ENCODE measurements at regions not wholly inside any gene's neighbourhood (a gene's known extent, or its start where the extent isn't known, plus 50 kb on each side); places are given as distances from the start of the nearest gene placed in this dataset.

DNA sequence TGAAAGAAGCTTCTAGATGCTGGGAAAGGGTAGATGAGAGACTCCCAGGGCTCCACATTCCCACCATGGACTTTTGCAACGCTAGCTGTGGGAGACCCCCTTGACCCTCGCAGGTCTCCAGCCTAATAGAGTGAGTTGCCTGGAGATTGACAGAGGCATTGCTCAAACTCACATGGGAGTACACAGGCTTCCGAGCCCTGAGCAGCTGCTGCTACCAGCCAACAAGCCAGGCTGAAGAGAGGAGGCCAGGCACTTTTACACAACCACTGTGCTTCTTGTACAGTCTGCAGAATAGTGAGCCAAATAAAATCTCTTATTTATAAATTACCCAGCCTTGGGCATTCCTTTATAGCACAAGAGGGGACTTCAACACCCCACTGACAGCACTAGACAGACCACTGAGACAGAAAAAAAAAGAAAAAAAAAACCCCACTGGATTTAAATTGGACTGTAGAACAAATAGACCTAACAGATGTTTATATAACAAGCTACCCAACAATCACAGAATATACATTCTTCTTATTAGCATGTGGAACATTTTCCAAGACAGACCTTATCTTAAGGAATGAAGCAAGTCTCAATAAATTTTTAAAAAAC lies 146.2 kb downstream of the ZFAND4 start:
- H3K36me3 Mint-ChIP-seq (ENCODE audit: low read depth) = peaks cover 11% of the 10 kb centered on the region
- H3K4me1 Mint-ChIP-seq = peaks cover 10% of the 10 kb centered on the region
- H3K27ac Mint-ChIP-seq = peak overlapping the region in 2 of 3 experiments; percentile 2 to 24
- no peaks in the 10 kb centered on the region for H3K9me3 Mint-ChIP-seq
- H3K4me3 Mint-ChIP-seq = no peak overlapping the region
- no peaks in the 10 kb centered on the region for H3K27me3 Mint-ChIP-seq (ENCODE audit: low read depth)
- TF ChIP-seq, protein P1, sequence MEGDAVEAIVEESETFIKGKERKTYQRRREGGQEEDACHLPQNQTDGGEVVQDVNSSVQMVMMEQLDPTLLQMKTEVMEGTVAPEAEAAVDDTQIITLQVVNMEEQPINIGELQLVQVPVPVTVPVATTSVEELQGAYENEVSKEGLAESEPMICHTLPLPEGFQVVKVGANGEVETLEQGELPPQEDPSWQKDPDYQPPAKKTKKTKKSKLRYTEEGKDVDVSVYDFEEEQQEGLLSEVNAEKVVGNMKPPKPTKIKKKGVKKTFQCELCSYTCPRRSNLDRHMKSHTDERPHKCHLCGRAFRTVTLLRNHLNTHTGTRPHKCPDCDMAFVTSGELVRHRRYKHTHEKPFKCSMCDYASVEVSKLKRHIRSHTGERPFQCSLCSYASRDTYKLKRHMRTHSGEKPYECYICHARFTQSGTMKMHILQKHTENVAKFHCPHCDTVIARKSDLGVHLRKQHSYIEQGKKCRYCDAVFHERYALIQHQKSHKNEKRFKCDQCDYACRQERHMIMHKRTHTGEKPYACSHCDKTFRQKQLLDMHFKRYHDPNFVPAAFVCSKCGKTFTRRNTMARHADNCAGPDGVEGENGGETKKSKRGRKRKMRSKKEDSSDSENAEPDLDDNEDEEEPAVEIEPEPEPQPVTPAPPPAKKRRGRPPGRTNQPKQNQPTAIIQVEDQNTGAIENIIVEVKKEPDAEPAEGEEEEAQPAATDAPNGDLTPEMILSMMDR (IDR thresholded peaks at IDR 0.05; ENCODE audit: unreplicated experiment in 3 of 3) = no peak

DNA sequence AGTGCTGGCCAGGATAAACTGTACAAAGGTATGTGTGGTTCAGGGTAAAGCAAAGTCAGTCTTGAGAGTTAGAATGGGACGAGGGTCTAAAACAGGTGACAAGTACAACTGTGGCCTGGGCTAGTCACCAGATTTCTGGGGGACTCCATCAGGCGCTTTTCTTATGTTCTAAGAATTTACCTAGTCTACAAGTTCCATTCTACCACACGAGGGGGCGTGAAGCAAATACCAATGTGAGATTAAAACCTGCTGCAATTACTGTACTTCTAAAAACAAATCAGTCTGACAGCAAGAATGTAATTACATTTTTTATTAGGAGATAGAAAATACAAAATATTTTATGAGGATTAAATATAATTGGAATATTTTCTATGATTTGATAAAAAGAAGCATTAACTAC lies 146.5 kb downstream of the ALOX5 start:
- Mint-ChIP-seq H3K27me3 (ENCODE audit: low read depth) (no peaks in the 10 kb centered on the region), H3K9me3 (no peaks in the 10 kb centered on the region), H3K4me1 (peaks cover 7% of the 10 kb centered on the region), H3K36me3 (ENCODE audit: low read depth) (no peaks in the 10 kb centered on the region), H3K4me3 (no peak overlapping the region), H3K27ac (no peak overlapping the region)
- TF ChIP-seq, protein P1 (IDR thresholded peaks at IDR 0.05; ENCODE audit: unreplicated experiment in 3 of 3) = no peak

DNA sequence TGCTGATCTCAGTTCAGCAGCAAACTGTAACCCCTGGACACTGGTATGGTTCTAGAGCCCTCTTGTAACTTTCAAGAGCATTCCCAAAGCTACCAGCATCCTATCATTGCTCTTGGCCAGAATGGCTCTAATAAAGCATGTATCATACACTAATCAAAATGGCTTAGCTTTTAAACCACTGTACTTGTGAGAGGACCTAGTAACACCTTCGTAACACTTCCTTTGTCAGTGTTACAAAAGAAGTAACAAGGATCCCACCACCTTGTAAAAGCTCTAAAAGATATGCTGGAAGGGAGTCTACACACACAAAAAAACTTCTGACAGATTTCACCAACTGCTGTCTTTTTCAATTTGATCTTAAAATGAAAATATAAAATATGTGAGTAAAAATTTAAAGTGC lies 144.7 kb downstream of the ALOX5 start:
- peaks cover 2% of the 10 kb centered on the region for H3K9me3 Mint-ChIP-seq
- H3K36me3 Mint-ChIP-seq (ENCODE audit: low read depth) = peaks cover 4% of the 10 kb centered on the region
- peaks cover 21% of the 10 kb centered on the region for H3K4me1 Mint-ChIP-seq
- H3K4me3 Mint-ChIP-seq = no peak overlapping the region
- no peak overlapping the region for H3K27ac Mint-ChIP-seq
- TF ChIP-seq, protein P1 (IDR thresholded peaks at IDR 0.05; ENCODE audit: unreplicated experiment in 3 of 3) = no peak
- H3K27me3 Mint-ChIP-seq (ENCODE audit: low read depth) = no peaks in the 10 kb centered on the region

- TF ChIP-seq, protein P1 (IDR thresholded peaks at IDR 0.05; ENCODE audit: unreplicated experiment in 3 of 3) = no peak
- H3K9me3 Mint-ChIP-seq = peaks cover 6% of the 10 kb centered on the region
- H3K27me3 Mint-ChIP-seq (ENCODE audit: low read depth) = no peaks in the 10 kb centered on the region
- peaks cover 5% of the 10 kb centered on the region for H3K36me3 Mint-ChIP-seq (ENCODE audit: low read depth)
- H3K4me3 Mint-ChIP-seq = no peak overlapping the region
- H3K4me1 Mint-ChIP-seq = peaks cover 21% of the 10 kb centered on the region
- peak overlapping the region in 1 of 3 experiments; percentile 4 for H3K27ac Mint-ChIP-seq
These were observed 141.6 kb downstream of the ALOX5 start for GRCh38 chr10:45515630-45516029.

- Mint-ChIP-seq H3K4me1 (peaks cover 21% of the 10 kb centered on the region), H3K36me3 (ENCODE audit: low read depth) (peaks cover 15% of the 10 kb centered on the region), H3K27me3 (ENCODE audit: low read depth) (no peaks in the 10 kb centered on the region), H3K27ac (peak overlapping the region; percentile 64 to 84 (median 66)), H3K4me3 (peak overlapping the region in 1 of 3 experiments; percentile 43), H3K9me3 (peaks cover 8% of the 10 kb centered on the region)
- TF ChIP-seq, protein P1 (IDR thresholded peaks at IDR 0.05; ENCODE audit: unreplicated experiment in 3 of 3) = no peak
These were observed 140.6 kb downstream of the ALOX5 start for GRCh38 chr10:45514291-45515270.

Measured in nephron (organoid).